ENCODE measurements at regions not wholly inside any gene's neighbourhood (a gene's known extent, or its start where the extent isn't known, plus 50 kb on each side); places are given as distances from the start of the nearest gene placed in this dataset.
"Not testable (repeated sequence)": the region's sequence is repeated elsewhere in the genome, so short reads cannot be mapped to it uniquely, and the experiment has no call there.

DNA sequence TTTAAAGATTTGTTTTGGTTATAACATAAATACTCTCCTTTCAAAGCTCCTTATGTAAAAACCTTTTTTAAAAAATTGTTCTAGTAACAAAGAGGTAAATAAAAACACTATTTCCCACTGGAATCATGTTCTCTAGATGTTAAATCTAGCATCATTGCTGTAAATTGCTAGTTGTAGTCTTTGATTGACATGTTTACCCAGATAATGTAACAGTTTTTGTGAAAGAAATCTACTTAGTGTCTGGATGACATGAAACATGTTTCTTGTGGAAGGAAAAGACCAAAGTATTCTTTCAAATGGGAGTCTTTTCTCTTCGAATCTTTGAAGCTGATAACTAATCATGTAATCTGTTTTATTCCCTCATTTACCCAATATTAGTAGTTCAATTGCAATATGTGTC lies 1565.9 kb upstream of the WWC1 start:
- H3K9me3 ChIP-seq = peaks cover 0 to 13% (median 0%) of the 10 kb centered on the region in 8 donors
- H3K27ac ChIP-seq = no peak overlapping the region
- no peaks in the 10 kb centered on the region for H3K4me1 ChIP-seq
- no peaks in the 10 kb centered on the region for H3K27me3 ChIP-seq (replicated peaks in 1 of 7)
- intact Hi-C loops (cut with DNase I; ENCODE audit: low total_unique reads) = no loop called here
- H3K36me3 ChIP-seq = no peaks in the 10 kb centered on the region
- no peak overlapping the region for H3K4me3 ChIP-seq
- no peak for DNase-seq
- 39 to 65% (median 62%) methylated on average over 1 of the region's 1 CpG for WGBS, 5 donors
- no peak for TF ChIP-seq POLR2AphosphoS5 (IDR thresholded peaks at IDR 0.05)
- TF ChIP-seq, protein P1, sequence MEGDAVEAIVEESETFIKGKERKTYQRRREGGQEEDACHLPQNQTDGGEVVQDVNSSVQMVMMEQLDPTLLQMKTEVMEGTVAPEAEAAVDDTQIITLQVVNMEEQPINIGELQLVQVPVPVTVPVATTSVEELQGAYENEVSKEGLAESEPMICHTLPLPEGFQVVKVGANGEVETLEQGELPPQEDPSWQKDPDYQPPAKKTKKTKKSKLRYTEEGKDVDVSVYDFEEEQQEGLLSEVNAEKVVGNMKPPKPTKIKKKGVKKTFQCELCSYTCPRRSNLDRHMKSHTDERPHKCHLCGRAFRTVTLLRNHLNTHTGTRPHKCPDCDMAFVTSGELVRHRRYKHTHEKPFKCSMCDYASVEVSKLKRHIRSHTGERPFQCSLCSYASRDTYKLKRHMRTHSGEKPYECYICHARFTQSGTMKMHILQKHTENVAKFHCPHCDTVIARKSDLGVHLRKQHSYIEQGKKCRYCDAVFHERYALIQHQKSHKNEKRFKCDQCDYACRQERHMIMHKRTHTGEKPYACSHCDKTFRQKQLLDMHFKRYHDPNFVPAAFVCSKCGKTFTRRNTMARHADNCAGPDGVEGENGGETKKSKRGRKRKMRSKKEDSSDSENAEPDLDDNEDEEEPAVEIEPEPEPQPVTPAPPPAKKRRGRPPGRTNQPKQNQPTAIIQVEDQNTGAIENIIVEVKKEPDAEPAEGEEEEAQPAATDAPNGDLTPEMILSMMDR (IDR thresholded peaks at IDR 0.05 in 8 of 11, conservative IDR thresholded peaks at IDR 0.05 in 3 of 11) = no peak
- no peak for TF ChIP-seq POLR2A (IDR thresholded peaks at IDR 0.05)

DNA sequence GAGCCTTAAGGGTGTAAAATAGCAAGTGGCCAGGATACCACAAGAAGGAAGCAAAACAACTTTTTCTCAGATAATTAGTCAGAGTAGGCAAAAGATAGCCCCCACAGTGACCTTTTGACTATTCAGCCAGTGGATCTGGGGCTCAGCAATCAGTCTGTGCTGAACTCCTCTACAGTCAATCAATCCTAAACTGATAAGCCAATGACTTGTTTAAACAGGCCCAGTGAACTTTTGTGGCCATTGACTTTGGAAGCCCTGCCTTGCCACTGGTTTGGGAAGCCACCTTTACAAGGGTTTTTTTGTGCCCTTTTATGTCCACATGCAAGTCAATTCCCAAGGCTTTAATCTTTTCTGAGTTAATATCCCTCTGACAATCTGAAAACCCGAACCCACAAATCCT lies 1565.0 kb upstream of the WWC1 start:
- no peaks in the 10 kb centered on the region for H3K27me3 ChIP-seq (replicated peaks in 1 of 7)
- intact Hi-C loops (cut with DNase I; ENCODE audit: low total_unique reads) = no loop called here
- WGBS, 5 donors = 58 to 77% (median 61%) methylated on average over 1 of the region's 1 CpG
- H3K27ac ChIP-seq = no peak overlapping the region
- no peaks in the 10 kb centered on the region for H3K36me3 ChIP-seq
- H3K4me3 ChIP-seq = no peak overlapping the region
- DNase-seq = no peak
- no peaks in the 10 kb centered on the region for H3K4me1 ChIP-seq
- no peak for TF ChIP-seq POLR2A (IDR thresholded peaks at IDR 0.05)
- TF ChIP-seq POLR2AphosphoS5 (IDR thresholded peaks at IDR 0.05) = no peak
- TF ChIP-seq, protein P1 (IDR thresholded peaks at IDR 0.05 in 8 of 11, conservative IDR thresholded peaks at IDR 0.05 in 3 of 11) = no peak
- peaks cover 0 to 7% (median 0%) of the 10 kb centered on the region in 8 donors for H3K9me3 ChIP-seq

DNA sequence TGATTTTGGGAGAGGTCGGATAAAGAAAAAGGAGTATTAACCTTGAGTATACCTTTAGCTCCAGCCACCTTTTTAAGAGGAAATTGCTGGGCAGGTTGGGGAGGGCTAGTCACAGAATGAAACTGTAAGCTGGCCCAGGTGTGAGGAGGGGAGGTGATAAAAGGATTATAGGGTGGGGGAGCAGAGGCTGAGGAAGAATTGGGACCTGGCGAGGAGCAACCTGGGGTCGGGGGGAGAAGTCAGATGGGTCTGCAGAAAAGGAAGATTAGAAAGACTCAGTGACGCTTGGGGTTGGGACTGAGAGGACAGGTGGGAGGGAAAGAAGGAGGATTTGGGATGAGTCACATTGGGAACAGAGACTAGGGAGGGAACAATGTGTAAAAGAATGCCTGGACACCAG lies 1548.5 kb upstream of the WWC1 start:
- H3K36me3 ChIP-seq; intact Hi-C loops (cut with DNase I; ENCODE audit: low total_unique reads); H3K4me1 ChIP-seq; DNase-seq; H3K27me3 ChIP-seq (replicated peaks in 1 of 7); H3K27ac ChIP-seq; H3K4me3 ChIP-seq: not testable (repeated sequence)
- 73 to 92% (median 78%) methylated on average over 4 of the region's 4 CpGs for WGBS, 5 donors
- peaks cover 0 to 15% (median 0%) of the 10 kb centered on the region in 8 donors for H3K9me3 ChIP-seq

DNA sequence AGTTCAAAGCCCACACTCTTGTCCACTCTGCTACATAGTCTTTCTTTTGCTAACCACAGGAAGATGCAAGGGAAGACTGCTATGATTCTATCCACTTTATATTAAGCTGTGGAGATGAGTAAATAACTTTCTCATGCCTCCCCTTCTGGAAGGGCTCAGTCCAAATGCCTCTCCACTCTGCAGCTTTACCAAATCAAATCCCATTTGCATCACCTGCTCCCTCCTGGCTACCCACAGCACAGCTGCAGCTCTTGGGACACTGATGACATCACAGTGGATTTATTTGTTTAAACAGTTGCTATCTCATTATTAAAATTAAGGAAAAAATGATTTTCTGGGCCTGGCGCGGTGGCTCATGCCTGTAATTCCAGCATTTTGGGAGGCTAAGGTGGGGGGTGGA lies 1544.9 kb upstream of the WWC1 start:
- no peak overlapping the region for H3K27ac ChIP-seq
- DNase-seq = no peak

More for the DNA sequence above, 1544.9 kb upstream of the WWC1 start:
- intact Hi-C loops (cut with DNase I; ENCODE audit: low total_unique reads) = no loop called here
- H3K9me3 ChIP-seq = peaks cover 0 to 15% (median 0%) of the 10 kb centered on the region in 8 donors
- no peaks in the 10 kb centered on the region for H3K27me3 ChIP-seq (replicated peaks in 1 of 7)
- no peak overlapping the region for H3K4me3 ChIP-seq
- TF ChIP-seq POLR2A (IDR thresholded peaks at IDR 0.05) = no peak
- TF ChIP-seq, protein P1 (IDR thresholded peaks at IDR 0.05 in 8 of 11, conservative IDR thresholded peaks at IDR 0.05 in 3 of 11) = no peak
- no peak for TF ChIP-seq POLR2AphosphoS5 (IDR thresholded peaks at IDR 0.05)
- no peaks in the 10 kb centered on the region for H3K36me3 ChIP-seq
- H3K4me1 ChIP-seq = no peaks in the 10 kb centered on the region
- 88 to 100% (median 95%) methylated on average over 2 of the region's 2 CpGs for whole genome bisulfite sequencing, 5 donors
